ENCODE measurements at regions not wholly inside any gene's neighbourhood (a gene's known extent, or its start where the extent isn't known, plus 50 kb on each side); places are given as distances from the start of the nearest gene placed in this dataset.

GRCh38 chr6:139706912-139707311, 332.5 kb upstream of the CITED2 start:
- intact Hi-C loops (cut with micrococcal nuclease) = no loop called here

GRCh38 chr6:139705284-139705683, 330.8 kb upstream of the CITED2 start:
- no peak for ATAC-seq (ENCODE audit: low read depth)
- TF ChIP-seq, protein P1, sequence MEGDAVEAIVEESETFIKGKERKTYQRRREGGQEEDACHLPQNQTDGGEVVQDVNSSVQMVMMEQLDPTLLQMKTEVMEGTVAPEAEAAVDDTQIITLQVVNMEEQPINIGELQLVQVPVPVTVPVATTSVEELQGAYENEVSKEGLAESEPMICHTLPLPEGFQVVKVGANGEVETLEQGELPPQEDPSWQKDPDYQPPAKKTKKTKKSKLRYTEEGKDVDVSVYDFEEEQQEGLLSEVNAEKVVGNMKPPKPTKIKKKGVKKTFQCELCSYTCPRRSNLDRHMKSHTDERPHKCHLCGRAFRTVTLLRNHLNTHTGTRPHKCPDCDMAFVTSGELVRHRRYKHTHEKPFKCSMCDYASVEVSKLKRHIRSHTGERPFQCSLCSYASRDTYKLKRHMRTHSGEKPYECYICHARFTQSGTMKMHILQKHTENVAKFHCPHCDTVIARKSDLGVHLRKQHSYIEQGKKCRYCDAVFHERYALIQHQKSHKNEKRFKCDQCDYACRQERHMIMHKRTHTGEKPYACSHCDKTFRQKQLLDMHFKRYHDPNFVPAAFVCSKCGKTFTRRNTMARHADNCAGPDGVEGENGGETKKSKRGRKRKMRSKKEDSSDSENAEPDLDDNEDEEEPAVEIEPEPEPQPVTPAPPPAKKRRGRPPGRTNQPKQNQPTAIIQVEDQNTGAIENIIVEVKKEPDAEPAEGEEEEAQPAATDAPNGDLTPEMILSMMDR (IDR thresholded peaks at IDR 0.05) = no peak
- H3K4me3 Mint-ChIP-seq = no peak overlapping the region
- intact Hi-C loops (cut with micrococcal nuclease) = no loop called here
- H3K27ac Mint-ChIP-seq = no peak overlapping the region
- no peak for DNase-seq
- no peaks in the 10 kb centered on the region for H3K9me3 Mint-ChIP-seq
- ChIA-PET CTCF (no interaction called here), POLR2A (no interaction called here)
- no peaks in the 10 kb centered on the region for H3K36me3 Mint-ChIP-seq (ENCODE audit: low read depth)
- no peaks in the 10 kb centered on the region for H3K27me3 Mint-ChIP-seq
- H3K4me1 Mint-ChIP-seq = no peaks in the 10 kb centered on the region

More at GRCh38 chr6:139706912-139707311, 332.5 kb upstream of the CITED2 start:
- CTCF ChIA-PET = no interaction called here
- peaks cover 3% of the 10 kb centered on the region for H3K27me3 Mint-ChIP-seq
- DNase-seq (no peak), ATAC-seq (ENCODE audit: low read depth) (no peak)
- no peaks in the 10 kb centered on the region for H3K4me1 Mint-ChIP-seq
- no peaks in the 10 kb centered on the region for H3K9me3 Mint-ChIP-seq
- no peaks in the 10 kb centered on the region for H3K36me3 Mint-ChIP-seq (ENCODE audit: low read depth)
- no peak overlapping the region for H3K27ac Mint-ChIP-seq
- TF ChIP-seq, protein P1 (IDR thresholded peaks at IDR 0.05) = no peak
- no peak overlapping the region for H3K4me3 Mint-ChIP-seq
- POLR2A ChIA-PET = no interaction called here

DNA sequence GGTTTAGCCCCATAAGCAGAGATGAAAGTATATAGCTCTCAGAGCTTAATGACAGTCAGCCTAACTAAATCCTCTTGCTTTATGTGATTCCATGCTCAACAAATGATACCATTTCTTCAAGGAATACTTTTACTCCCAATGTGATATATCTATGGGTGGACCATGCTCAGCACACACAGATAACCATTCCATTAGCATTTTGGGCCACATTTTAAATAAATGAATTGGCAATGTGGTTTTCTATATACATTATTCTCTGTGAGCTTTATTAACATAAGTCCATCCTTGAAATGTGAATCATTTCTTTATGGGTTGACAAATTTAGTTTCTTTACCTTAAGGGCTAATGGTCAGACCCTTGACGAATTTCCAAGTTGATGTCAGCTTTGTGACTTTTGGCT, 329.3 kb upstream of the CITED2 start:
- Mint-ChIP-seq H3K4me3 (no peak overlapping the region), H3K4me1 (no peaks in the 10 kb centered on the region), H3K36me3 (ENCODE audit: low read depth) (no peaks in the 10 kb centered on the region), H3K27ac (no peak overlapping the region), H3K27me3 (no peaks in the 10 kb centered on the region), H3K9me3 (no peaks in the 10 kb centered on the region)
- intact Hi-C loops (cut with micrococcal nuclease) = no loop called here
- ChIA-PET POLR2A (no interaction called here), CTCF (no interaction called here)
- TF ChIP-seq, protein P1 (IDR thresholded peaks at IDR 0.05) = no peak
- ATAC-seq (ENCODE audit: low read depth) (no peak), DNase-seq (no peak)

DNA sequence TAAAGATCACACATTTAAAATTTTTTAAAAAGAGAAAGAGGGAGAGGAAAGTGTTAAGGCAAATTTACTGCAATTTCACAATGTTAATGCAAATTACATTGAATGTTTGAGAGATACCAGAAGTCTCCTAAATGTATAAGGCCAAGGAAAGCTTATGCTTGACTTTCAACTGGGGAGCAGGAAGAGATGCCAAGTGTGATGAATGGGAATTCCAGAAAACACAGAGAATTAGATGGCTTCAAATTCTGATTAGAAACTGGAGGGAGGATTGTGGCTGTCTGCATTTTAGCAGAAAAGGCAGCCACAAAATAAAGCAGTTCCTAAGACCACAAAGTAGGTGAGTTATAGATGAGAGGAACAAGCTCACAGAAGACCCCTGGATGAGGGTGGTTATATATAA, 328.3 kb upstream of the CITED2 start:
- intact Hi-C loops (cut with micrococcal nuclease) = no loop called here
- ChIA-PET POLR2A (no interaction called here), CTCF (no interaction called here)
- H3K4me3 Mint-ChIP-seq = no peak overlapping the region
- H3K27ac Mint-ChIP-seq = no peak overlapping the region
- no peaks in the 10 kb centered on the region for H3K9me3 Mint-ChIP-seq
- peaks cover 2% of the 10 kb centered on the region for H3K27me3 Mint-ChIP-seq
- DNase-seq = no peak
- ATAC-seq (ENCODE audit: low read depth) = no peak
- no peaks in the 10 kb centered on the region for H3K36me3 Mint-ChIP-seq (ENCODE audit: low read depth)
- TF ChIP-seq, protein P1 (IDR thresholded peaks at IDR 0.05) = no peak
- no peaks in the 10 kb centered on the region for H3K4me1 Mint-ChIP-seq

DNA sequence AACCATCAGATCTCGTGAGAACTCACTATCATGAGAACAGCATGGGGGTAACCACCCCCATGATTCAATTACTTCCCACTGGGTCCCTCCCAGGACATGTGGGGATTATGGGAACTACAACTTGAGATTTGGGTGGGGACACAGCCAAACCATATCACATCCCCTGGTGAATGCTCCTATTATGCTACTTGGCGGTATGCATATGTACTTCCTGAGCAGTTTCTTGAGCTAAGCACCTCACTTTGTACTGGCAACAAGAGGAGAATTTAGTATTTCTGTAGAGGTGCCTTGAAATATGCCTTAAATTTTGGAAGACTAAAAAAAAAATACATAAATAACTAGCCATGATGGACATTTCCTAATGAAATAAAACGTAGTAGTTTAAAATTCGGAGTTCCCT, 327.2 kb upstream of the CITED2 start:
- no peak overlapping the region for H3K4me3 Mint-ChIP-seq
- TF ChIP-seq, protein P1 (IDR thresholded peaks at IDR 0.05) = no peak
- intact Hi-C loops (cut with micrococcal nuclease) = no loop called here
- ChIA-PET CTCF (no interaction called here), POLR2A (no interaction called here)
- H3K36me3 Mint-ChIP-seq (ENCODE audit: low read depth) = no peaks in the 10 kb centered on the region
- no peaks in the 10 kb centered on the region for H3K9me3 Mint-ChIP-seq
- peaks cover 2% of the 10 kb centered on the region for H3K27me3 Mint-ChIP-seq
- ATAC-seq (ENCODE audit: low read depth) = no peak
- DNase-seq = no peak
- peaks cover 2% of the 10 kb centered on the region for H3K4me1 Mint-ChIP-seq
- no peak overlapping the region for H3K27ac Mint-ChIP-seq
